ENCODE measurements at regions not wholly inside any gene's neighbourhood (a gene's known extent, or its start where the extent isn't known, plus 50 kb on each side); places are given as distances from the start of the nearest gene placed in this dataset.

DNA sequence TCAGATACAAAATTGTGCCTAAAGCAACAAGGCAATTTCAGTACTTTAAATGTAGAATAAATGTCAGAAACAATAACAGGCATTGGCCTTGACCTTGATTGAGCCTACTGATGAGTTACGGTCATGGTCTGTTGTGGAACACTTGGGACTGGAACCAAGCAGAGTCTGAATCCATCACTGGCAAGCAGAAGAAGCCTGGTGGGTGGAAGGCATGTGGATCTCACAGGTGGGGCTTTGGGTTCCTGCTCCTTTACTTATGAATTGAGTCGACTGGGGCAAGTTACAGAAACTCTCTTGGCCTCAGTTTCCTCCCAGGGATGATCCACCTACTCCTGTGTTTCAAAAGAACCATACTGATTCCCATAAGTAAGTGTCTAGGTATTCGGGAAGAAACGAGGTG is 102.3 kb downstream of the KCNF1 start:
- no peaks in the 10 kb centered on the region for H3K4me1 ChIP-seq

DNA sequence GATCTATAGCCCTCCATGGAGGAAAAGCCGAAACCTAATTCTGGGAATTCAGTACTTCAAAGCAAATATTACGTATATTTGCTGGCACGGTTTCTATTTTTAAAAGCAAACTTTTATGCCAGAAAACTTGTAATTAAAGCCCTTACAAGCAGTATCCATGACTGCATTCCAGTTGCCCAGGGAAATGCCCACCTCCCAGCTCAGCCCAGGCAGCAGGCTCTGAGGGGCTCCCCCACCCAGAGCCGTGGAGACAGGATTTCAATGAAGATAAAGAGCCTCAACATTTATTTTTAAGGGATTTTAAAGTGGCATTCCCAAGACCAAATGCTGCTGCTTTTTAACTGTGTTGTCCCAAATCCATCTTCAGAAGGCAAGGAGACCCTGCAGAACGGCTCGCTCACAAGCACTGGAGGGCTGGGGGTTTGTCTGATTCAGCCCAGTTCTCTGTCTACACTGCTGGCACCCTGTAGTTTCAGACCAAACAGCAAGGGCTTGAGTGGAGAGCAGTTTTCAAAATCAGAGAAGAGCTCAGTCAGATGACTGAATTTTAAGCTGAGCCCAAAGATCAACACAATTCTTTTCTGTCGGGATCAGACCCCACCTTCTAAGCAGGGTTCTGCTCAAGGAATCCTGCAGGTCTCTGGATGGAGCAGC is 105.1 kb downstream of the KCNF1 start:
- TF ChIP-seq POLR2A (IDR thresholded peaks at IDR 0.05) = no peak
- TF ChIP-seq, protein P1, sequence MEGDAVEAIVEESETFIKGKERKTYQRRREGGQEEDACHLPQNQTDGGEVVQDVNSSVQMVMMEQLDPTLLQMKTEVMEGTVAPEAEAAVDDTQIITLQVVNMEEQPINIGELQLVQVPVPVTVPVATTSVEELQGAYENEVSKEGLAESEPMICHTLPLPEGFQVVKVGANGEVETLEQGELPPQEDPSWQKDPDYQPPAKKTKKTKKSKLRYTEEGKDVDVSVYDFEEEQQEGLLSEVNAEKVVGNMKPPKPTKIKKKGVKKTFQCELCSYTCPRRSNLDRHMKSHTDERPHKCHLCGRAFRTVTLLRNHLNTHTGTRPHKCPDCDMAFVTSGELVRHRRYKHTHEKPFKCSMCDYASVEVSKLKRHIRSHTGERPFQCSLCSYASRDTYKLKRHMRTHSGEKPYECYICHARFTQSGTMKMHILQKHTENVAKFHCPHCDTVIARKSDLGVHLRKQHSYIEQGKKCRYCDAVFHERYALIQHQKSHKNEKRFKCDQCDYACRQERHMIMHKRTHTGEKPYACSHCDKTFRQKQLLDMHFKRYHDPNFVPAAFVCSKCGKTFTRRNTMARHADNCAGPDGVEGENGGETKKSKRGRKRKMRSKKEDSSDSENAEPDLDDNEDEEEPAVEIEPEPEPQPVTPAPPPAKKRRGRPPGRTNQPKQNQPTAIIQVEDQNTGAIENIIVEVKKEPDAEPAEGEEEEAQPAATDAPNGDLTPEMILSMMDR (IDR thresholded peaks at IDR 0.05) = no peak
- intact Hi-C loops (cut with DNase I; ENCODE audit: low total_unique reads) = no loop called here
- no peak overlapping the region for H3K4me3 ChIP-seq
- no peaks in the 10 kb centered on the region for H3K36me3 ChIP-seq
- no peaks in the 10 kb centered on the region for H3K4me1 ChIP-seq
- H3K27ac ChIP-seq = no peak overlapping the region
- no peaks in the 10 kb centered on the region for H3K27me3 ChIP-seq
- no peak for DNase-seq
- H3K9me3 ChIP-seq = no peaks in the 10 kb centered on the region

More for the DNA sequence above, 102.3 kb downstream of the KCNF1 start:
- H3K9me3 ChIP-seq = no peaks in the 10 kb centered on the region
- no peaks in the 10 kb centered on the region for H3K36me3 ChIP-seq
- no peak overlapping the region for H3K27ac ChIP-seq
- no peak for TF ChIP-seq POLR2A (IDR thresholded peaks at IDR 0.05)
- TF ChIP-seq, protein P1 (IDR thresholded peaks at IDR 0.05) = no peak
- intact Hi-C loops (cut with DNase I; ENCODE audit: low total_unique reads) = no loop called here
- no peaks in the 10 kb centered on the region for H3K27me3 ChIP-seq
- DNase-seq = no peak
- H3K4me3 ChIP-seq = no peak overlapping the region

DNA sequence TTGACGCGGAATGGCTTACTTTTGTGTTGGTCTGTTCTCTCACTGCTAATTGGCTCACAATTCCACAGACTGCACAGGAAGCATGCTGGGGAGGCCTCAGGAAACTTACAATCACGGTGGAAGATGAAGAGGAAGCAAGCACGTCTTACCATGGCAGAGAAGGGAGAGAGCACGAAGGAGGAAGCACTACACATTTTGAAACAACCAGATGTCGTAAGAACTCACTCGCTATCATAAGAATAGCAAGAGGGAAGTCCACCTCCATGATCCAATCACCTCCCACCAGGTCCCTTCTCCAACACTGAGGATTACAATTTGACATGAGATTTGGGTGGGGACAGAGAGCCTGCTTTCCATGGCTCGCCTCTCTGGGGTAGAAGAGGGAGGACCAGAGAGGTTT is 106.2 kb downstream of the KCNF1 start:
- no peaks in the 10 kb centered on the region for H3K4me1 ChIP-seq
- no peak overlapping the region for H3K4me3 ChIP-seq
- H3K36me3 ChIP-seq = no peaks in the 10 kb centered on the region
- no peaks in the 10 kb centered on the region for H3K9me3 ChIP-seq
- intact Hi-C loops (cut with DNase I; ENCODE audit: low total_unique reads) = no loop called here
- DNase-seq = no peak
- H3K27me3 ChIP-seq = no peaks in the 10 kb centered on the region
- no peak for TF ChIP-seq POLR2A (IDR thresholded peaks at IDR 0.05)
- TF ChIP-seq, protein P1 (IDR thresholded peaks at IDR 0.05) = no peak
- H3K27ac ChIP-seq = no peak overlapping the region

DNA sequence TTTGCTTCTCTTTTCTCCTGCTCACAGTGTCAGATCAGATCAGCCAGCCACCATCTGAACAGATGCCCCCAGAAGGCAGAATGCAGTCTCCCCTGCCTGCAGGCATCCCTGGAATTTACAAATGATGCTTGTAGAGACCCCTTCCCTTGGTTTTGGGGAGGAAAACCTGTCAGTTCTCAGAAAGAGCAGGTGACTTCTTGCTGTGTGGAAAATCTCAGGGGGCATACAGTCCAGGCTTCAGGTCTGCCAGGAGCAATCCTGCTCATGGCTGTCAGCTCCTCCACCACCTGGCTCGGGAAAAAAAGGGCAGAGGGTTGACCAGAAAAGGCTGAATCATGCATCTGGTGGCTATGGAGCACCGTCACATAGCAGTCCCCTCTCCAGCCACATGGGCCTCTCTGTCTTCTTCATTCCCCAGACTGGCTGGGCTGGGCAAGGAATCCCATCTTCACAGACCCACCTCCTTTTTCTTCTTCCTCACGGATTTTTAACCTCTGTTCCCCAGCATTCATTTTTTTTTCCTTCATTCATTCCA is 107.0 kb downstream of the KCNF1 start:
- DNase-seq = no peak
- Histone ChIP-seq H3K36me3 (no peaks in the 10 kb centered on the region), H3K4me1 (no peaks in the 10 kb centered on the region), H3K27me3 (no peaks in the 10 kb centered on the region), H3K27ac (no peak overlapping the region), H3K4me3 (no peak overlapping the region), H3K9me3 (no peaks in the 10 kb centered on the region)
- intact Hi-C loops (cut with DNase I; ENCODE audit: low total_unique reads) = no loop called here
- TF ChIP-seq, protein P1 (IDR thresholded peaks at IDR 0.05) = no peak
- no peak for TF ChIP-seq POLR2A (IDR thresholded peaks at IDR 0.05)

DNA sequence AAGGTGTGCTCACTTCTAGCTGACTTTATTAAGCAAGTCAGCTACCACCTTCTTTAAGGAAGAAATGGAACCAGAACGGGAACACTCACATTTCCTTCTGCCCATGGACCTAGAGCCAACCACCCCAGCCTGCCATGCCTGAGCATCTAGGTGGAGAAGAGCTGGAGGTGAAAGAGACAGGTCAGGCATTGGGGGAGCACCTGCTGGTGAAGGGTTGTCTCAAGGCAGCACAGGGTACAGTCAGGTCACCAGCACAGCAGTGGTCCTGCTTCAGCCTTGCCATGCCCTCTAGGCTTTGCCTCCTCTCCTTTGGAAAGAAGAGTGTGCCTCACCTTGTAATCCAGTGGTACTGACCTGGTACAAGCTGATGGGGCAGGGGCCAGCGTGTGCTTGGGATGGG is 107.9 kb downstream of the KCNF1 start:
- H3K27ac ChIP-seq = no peak overlapping the region
- intact Hi-C loops (cut with DNase I; ENCODE audit: low total_unique reads) = no loop called here
- no peaks in the 10 kb centered on the region for H3K9me3 ChIP-seq
- DNase-seq = no peak
- H3K4me1 ChIP-seq = no peaks in the 10 kb centered on the region
- H3K36me3 ChIP-seq = no peaks in the 10 kb centered on the region
- H3K27me3 ChIP-seq = no peaks in the 10 kb centered on the region
- H3K4me3 ChIP-seq = no peak overlapping the region
- TF ChIP-seq, protein P1 (IDR thresholded peaks at IDR 0.05) = no peak
- no peak for TF ChIP-seq POLR2A (IDR thresholded peaks at IDR 0.05)

Data from uterus (tissue), 3 donors.